ENCODE measurements at regions not wholly inside any gene's neighbourhood (a gene's known extent, or its start where the extent isn't known, plus 50 kb on each side); places are given as distances from the start of the nearest gene placed in this dataset.

DNA sequence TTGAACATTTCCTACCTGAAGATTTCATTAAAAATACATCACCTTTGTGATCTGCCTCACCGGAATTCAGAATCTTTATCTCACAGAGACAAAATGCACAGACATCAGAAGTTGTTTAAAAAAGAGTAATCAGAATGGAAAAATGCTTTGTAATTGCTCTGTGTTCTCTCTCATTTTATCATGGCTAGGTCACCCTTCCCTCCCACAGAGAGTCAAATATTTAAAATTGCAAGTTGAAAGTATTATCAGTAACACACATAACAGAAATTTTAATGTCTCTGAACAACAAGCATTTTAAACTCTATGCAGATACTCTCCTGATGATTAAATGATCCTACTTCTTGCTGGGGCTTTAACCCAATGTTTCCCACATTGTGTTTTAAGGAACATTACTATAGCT, 362.0 kb downstream of the CBLL2 start:
- ATAC-seq (no peak), DNase-seq (no peak)
- in situ Hi-C loops (cut with MboI; ENCODE audit: low sequenced_read_pairs in 4 of 4) (no loop called here), intact Hi-C loops (cut with DNase I; ENCODE audit: low total_unique reads) (no loop called here)
- H3K27me3 ChIP-seq, result no peaks in the 10 kb centered on the region
- TF ChIP-seq, protein P1, sequence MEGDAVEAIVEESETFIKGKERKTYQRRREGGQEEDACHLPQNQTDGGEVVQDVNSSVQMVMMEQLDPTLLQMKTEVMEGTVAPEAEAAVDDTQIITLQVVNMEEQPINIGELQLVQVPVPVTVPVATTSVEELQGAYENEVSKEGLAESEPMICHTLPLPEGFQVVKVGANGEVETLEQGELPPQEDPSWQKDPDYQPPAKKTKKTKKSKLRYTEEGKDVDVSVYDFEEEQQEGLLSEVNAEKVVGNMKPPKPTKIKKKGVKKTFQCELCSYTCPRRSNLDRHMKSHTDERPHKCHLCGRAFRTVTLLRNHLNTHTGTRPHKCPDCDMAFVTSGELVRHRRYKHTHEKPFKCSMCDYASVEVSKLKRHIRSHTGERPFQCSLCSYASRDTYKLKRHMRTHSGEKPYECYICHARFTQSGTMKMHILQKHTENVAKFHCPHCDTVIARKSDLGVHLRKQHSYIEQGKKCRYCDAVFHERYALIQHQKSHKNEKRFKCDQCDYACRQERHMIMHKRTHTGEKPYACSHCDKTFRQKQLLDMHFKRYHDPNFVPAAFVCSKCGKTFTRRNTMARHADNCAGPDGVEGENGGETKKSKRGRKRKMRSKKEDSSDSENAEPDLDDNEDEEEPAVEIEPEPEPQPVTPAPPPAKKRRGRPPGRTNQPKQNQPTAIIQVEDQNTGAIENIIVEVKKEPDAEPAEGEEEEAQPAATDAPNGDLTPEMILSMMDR (IDR thresholded peaks at IDR 0.05 in 4 of 5, conservative IDR thresholded peaks at IDR 0.05 in 1 of 5), result no peak
- TF ChIP-seq POLR2A (IDR thresholded peaks at IDR 0.05), result no peak
- H3K4me1 ChIP-seq, result no peaks in the 10 kb centered on the region
- H3K4me3 ChIP-seq, result no peak overlapping the region
- H3K36me3 ChIP-seq, result no peaks in the 10 kb centered on the region
- H3K27ac ChIP-seq, result no peak overlapping the region
- no peaks in the 10 kb centered on the region for H3K9me3 ChIP-seq

DNA sequence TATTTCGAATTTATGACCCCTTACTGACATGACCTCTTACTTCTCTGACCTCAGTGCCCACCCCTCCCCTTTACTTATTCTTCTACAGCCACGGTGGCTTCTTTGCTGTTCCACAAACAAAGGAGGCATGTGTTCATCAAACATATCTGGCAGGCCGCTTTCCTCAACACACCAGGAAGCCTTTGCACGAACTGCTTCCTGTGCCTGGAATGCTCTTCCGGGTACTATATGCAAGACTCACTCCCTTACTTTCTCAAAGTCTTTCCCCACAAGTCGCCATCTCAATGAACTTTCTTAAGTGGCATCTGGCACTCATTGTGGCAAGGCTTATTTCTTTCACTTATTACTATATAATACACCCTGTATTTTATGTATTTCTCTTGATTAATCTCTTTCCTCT, 351.5 kb upstream of the DDX53 start:
- intact Hi-C loops (cut with DNase I; ENCODE audit: low total_unique reads) (no loop called here), in situ Hi-C loops (cut with MboI; ENCODE audit: low sequenced_read_pairs in 4 of 4) (no loop called here)
- H3K9me3 ChIP-seq, result no peaks in the 10 kb centered on the region
- TF ChIP-seq POLR2A (IDR thresholded peaks at IDR 0.05), result no peak
- TF ChIP-seq, protein P1 (IDR thresholded peaks at IDR 0.05 in 4 of 5, conservative IDR thresholded peaks at IDR 0.05 in 1 of 5), result no peak
- DNase-seq, result no peak
- no peak overlapping the region for H3K27ac ChIP-seq
- H3K36me3 ChIP-seq, result no peaks in the 10 kb centered on the region
- no peaks in the 10 kb centered on the region for H3K27me3 ChIP-seq
- ATAC-seq, result no peak
- no peak overlapping the region for H3K4me3 ChIP-seq
- no peaks in the 10 kb centered on the region for H3K4me1 ChIP-seq

DNA sequence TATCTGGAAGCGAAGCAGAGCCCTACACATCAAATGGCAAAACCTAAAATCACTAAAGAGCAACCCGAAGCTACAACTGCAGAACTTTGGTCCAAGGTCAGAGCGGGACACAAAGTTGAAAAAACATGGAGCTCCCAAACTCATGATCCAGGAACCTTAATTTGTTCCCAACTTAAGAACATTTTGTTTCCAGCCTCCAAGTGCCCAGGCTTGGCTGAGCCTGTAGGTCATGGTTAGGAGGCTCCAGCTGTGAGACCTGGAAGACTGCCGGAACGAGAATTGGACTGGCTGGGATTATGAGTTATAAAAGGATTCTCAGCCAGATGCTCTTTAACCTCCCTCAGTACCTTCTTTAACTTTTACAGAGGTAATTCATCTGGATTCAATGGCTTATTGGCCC, 349.1 kb upstream of the DDX53 start:
- TF ChIP-seq, protein P1 (IDR thresholded peaks at IDR 0.05 in 4 of 5, conservative IDR thresholded peaks at IDR 0.05 in 1 of 5), result no peak
- TF ChIP-seq POLR2A (IDR thresholded peaks at IDR 0.05), result no peak
- no peaks in the 10 kb centered on the region for H3K4me1 ChIP-seq
- H3K27ac ChIP-seq, result peak overlapping the region in 2 of 4 donors; percentile 24 to 46
- no peaks in the 10 kb centered on the region for H3K27me3 ChIP-seq
- intact Hi-C loops (cut with DNase I; ENCODE audit: low total_unique reads) (no loop called here), in situ Hi-C loops (cut with MboI; ENCODE audit: low sequenced_read_pairs in 4 of 4) (no loop called here)
- no peaks in the 10 kb centered on the region for H3K9me3 ChIP-seq
- H3K4me3 ChIP-seq, result no peak overlapping the region
- H3K36me3 ChIP-seq, result no peaks in the 10 kb centered on the region
- ATAC-seq (peak; percentile 69 to 74), DNase-seq (peak; percentile 2 to 61)

DNA sequence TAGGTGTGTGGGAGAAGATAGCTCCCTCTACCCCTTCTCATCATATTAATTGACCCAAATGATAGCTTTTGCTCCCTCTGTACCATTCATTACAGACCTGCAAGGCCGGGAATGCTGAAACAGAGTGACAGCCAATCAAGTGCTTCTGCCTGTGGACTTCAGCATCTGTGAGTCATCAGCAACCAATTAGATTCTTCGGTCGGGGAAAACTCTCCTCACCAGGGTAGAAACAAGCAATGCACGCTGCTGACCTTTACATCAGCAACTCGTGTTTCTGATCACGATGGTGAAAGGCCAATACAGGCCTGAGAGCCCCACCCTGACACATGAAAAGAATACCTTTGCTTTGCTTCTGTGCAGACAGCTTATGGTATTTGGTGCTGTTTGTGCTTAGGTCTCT, 347.2 kb upstream of the DDX53 start:
- no peak for TF ChIP-seq POLR2A (IDR thresholded peaks at IDR 0.05)
- TF ChIP-seq, protein P1 (IDR thresholded peaks at IDR 0.05 in 4 of 5, conservative IDR thresholded peaks at IDR 0.05 in 1 of 5), result no peak
- ATAC-seq (peak in 1 of 2 donors; percentile 78), DNase-seq (peak in 1 of 2 donors; percentile 22)
- Histone ChIP-seq H3K9me3 (peaks cover 0 to 9% (median 0%) of the 10 kb centered on the region in 3 donors), H3K4me1 (no peaks in the 10 kb centered on the region), H3K36me3 (no peaks in the 10 kb centered on the region), H3K27me3 (no peaks in the 10 kb centered on the region), H3K27ac (peak overlapping the region in 2 of 4 donors; percentile 12 to 27), H3K4me3 (no peak overlapping the region)
- in situ Hi-C loops (cut with MboI; ENCODE audit: low sequenced_read_pairs in 4 of 4), result no loop called here
- intact Hi-C loops (cut with DNase I; ENCODE audit: low total_unique reads), result no loop called here

DNA sequence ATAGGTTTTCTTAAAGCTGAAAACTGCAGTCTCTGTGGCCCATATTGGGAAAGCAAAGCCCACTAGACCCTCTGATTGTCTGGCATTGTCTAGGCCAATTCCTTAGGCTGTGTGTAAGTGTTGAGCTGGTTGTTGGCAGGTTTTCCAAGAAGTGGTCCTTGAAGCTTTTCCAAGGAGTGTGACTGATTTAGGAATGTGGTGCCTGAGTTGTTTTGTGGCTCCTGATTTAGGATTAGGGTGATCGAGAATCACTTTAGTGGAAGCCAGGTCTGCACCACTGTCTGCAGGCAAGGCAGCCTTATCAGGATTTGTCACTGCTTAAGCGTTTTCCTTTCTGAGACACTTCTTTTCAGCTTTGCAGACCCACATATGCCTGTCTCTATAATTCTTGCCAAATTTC, 339.0 kb upstream of the DDX53 start:
- no peak overlapping the region for H3K27ac ChIP-seq
- no peaks in the 10 kb centered on the region for H3K4me1 ChIP-seq
- ATAC-seq (no peak), DNase-seq (no peak)
- H3K27me3 ChIP-seq, result no peaks in the 10 kb centered on the region
- in situ Hi-C loops (cut with MboI; ENCODE audit: low sequenced_read_pairs in 4 of 4), result no loop called here
- no peaks in the 10 kb centered on the region for H3K36me3 ChIP-seq
- H3K4me3 ChIP-seq, result no peak overlapping the region
- intact Hi-C loops (cut with DNase I; ENCODE audit: low total_unique reads), result no loop called here
- H3K9me3 ChIP-seq, result peaks cover 0 to 9% (median 0%) of the 10 kb centered on the region in 3 donors
- TF ChIP-seq, protein P1 (IDR thresholded peaks at IDR 0.05 in 4 of 5, conservative IDR thresholded peaks at IDR 0.05 in 1 of 5), result no peak
- TF ChIP-seq POLR2A (IDR thresholded peaks at IDR 0.05), result no peak

Data from gastrocnemius medialis (tissue), 4 donors.